ENCODE measurements at regions not wholly inside any gene's neighbourhood (a gene's known extent, or its start where the extent isn't known, plus 50 kb on each side); places are given as distances from the start of the nearest gene placed in this dataset.
"Not testable (repeated sequence)": the region's sequence is repeated elsewhere in the genome, so short reads cannot be mapped to it uniquely, and the experiment has no call there.

GRCh38 chr14:59133709-59134108 lies 54.8 kb upstream of the DAAM1 start:
- Histone ChIP-seq H3K27me3 (replicated peaks; ENCODE audit: control insufficient read depth, insufficient read depth, low read length) (no peaks in the 10 kb centered on the region), H3K4me1 (no peaks in the 10 kb centered on the region), H3K9me3 (no peaks in the 10 kb centered on the region), H3K4me3 (ENCODE audit: low read depth, low read length) (no peak overlapping the region), H3K36me3 (ENCODE audit: control insufficient read depth, insufficient read depth, low read length) (no peaks in the 10 kb centered on the region)
- intact Hi-C loops (cut with micrococcal nuclease; ENCODE audit: unreplicated experiment), result no loop called here
- ChIA-PET POLR2A (no interaction called here), CTCF (no interaction called here)
- TF ChIP-seq, protein P1, sequence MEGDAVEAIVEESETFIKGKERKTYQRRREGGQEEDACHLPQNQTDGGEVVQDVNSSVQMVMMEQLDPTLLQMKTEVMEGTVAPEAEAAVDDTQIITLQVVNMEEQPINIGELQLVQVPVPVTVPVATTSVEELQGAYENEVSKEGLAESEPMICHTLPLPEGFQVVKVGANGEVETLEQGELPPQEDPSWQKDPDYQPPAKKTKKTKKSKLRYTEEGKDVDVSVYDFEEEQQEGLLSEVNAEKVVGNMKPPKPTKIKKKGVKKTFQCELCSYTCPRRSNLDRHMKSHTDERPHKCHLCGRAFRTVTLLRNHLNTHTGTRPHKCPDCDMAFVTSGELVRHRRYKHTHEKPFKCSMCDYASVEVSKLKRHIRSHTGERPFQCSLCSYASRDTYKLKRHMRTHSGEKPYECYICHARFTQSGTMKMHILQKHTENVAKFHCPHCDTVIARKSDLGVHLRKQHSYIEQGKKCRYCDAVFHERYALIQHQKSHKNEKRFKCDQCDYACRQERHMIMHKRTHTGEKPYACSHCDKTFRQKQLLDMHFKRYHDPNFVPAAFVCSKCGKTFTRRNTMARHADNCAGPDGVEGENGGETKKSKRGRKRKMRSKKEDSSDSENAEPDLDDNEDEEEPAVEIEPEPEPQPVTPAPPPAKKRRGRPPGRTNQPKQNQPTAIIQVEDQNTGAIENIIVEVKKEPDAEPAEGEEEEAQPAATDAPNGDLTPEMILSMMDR (IDR thresholded peaks at IDR 0.05; ENCODE audit: insufficient read depth in 1 of 2, low read depth in 1 of 2, low read length in 1 of 2, severe bottlenecking in 1 of 2, unreplicated experiment in 1 of 2), result no peak
- H3K27me3 Mint-ChIP-seq (ENCODE audit: insufficient read depth, unreplicated experiment), result peaks cover 13% of the 10 kb centered on the region
- H3K27ac Mint-ChIP-seq (ENCODE audit: unreplicated experiment), result no peak overlapping the region
- H3K4me1 Mint-ChIP-seq (ENCODE audit: low read depth, unreplicated experiment), result no peaks in the 10 kb centered on the region
- BruUV-seq (replicated peaks), result no TSS peak
- DNase-seq, result no peak
- no peak overlapping the region for H3K4me3 Mint-ChIP-seq (ENCODE audit: unreplicated experiment)
- no peaks in the 10 kb centered on the region for H3K9me3 Mint-ChIP-seq (ENCODE audit: unreplicated experiment)
- no peaks in the 10 kb centered on the region for H3K36me3 Mint-ChIP-seq (ENCODE audit: insufficient read depth, unreplicated experiment)

DNA sequence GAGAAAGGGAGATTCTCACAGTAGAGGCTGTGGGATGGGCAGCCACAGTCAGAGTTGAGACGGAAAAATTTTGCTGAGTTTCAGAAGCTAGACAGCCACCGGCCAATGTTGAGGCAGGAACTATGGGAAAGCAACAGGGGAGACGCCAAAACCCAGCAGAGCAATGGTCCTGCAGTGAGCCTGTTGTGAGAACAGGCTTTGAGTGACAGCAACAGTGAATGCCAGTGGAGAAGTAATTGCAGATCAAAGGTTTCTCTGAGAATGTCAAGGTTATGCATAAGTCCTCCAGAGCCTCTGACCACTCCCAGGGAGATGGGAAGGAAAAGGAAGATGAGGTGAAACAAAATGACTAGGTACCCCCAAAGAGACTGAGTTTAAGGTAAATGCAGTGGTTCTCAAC lies 54.2 kb upstream of the DAAM1 start:
- H3K9me3 Mint-ChIP-seq (ENCODE audit: unreplicated experiment), result no peaks in the 10 kb centered on the region
- Histone ChIP-seq H3K36me3 (ENCODE audit: control insufficient read depth, insufficient read depth, low read length) (no peaks in the 10 kb centered on the region), H3K4me1 (no peaks in the 10 kb centered on the region), H3K4me3 (ENCODE audit: low read depth, low read length) (no peak overlapping the region), H3K27me3 (replicated peaks; ENCODE audit: control insufficient read depth, insufficient read depth, low read length) (no peaks in the 10 kb centered on the region), H3K9me3 (no peaks in the 10 kb centered on the region)
- ChIA-PET POLR2A (no interaction called here), CTCF (no interaction called here)
- TF ChIP-seq, protein P1 (IDR thresholded peaks at IDR 0.05; ENCODE audit: insufficient read depth in 1 of 2, low read depth in 1 of 2, low read length in 1 of 2, severe bottlenecking in 1 of 2, unreplicated experiment in 1 of 2), result no peak
- no TSS peak for BruUV-seq (replicated peaks)
- no peak overlapping the region for H3K27ac Mint-ChIP-seq (ENCODE audit: unreplicated experiment)
- H3K4me3 Mint-ChIP-seq (ENCODE audit: unreplicated experiment), result no peak overlapping the region
- H3K36me3 Mint-ChIP-seq (ENCODE audit: insufficient read depth, unreplicated experiment), result no peaks in the 10 kb centered on the region
- no peak for DNase-seq
- no peaks in the 10 kb centered on the region for H3K4me1 Mint-ChIP-seq (ENCODE audit: low read depth, unreplicated experiment)
- intact Hi-C loops (cut with micrococcal nuclease; ENCODE audit: unreplicated experiment), result no loop called here
- H3K27me3 Mint-ChIP-seq (ENCODE audit: insufficient read depth, unreplicated experiment), result peaks cover 12% of the 10 kb centered on the region

- TF ChIP-seq, protein P1 (IDR thresholded peaks at IDR 0.05; ENCODE audit: insufficient read depth in 1 of 2, low read depth in 1 of 2, low read length in 1 of 2, severe bottlenecking in 1 of 2, unreplicated experiment in 1 of 2), result no peak
- no peak for DNase-seq
- no peaks in the 10 kb centered on the region for H3K4me1 ChIP-seq
- H3K27me3 ChIP-seq (replicated peaks; ENCODE audit: control insufficient read depth, insufficient read depth, low read length), result no peaks in the 10 kb centered on the region
- Mint-ChIP-seq H3K27ac (ENCODE audit: unreplicated experiment) (no peak overlapping the region), H3K27me3 (ENCODE audit: insufficient read depth, unreplicated experiment) (peaks cover 12% of the 10 kb centered on the region), H3K4me1 (ENCODE audit: low read depth, unreplicated experiment) (no peaks in the 10 kb centered on the region), H3K36me3 (ENCODE audit: insufficient read depth, unreplicated experiment) (no peaks in the 10 kb centered on the region), H3K9me3 (ENCODE audit: unreplicated experiment) (no peaks in the 10 kb centered on the region), H3K4me3 (ENCODE audit: unreplicated experiment) (no peak overlapping the region)
- no peak overlapping the region for H3K4me3 ChIP-seq (ENCODE audit: low read depth, low read length)
- BruUV-seq (replicated peaks), result no TSS peak
- intact Hi-C loops (cut with micrococcal nuclease; ENCODE audit: unreplicated experiment), result no loop called here
- no peaks in the 10 kb centered on the region for H3K36me3 ChIP-seq (ENCODE audit: control insufficient read depth, insufficient read depth, low read length)
- ChIA-PET CTCF (interaction anchor here (0.6 kb wide), 1 partner anchor 1747 kb away, joined by 4 read pairs; no protein-coding TSS in a partner anchor), POLR2A (no interaction called here)
- H3K9me3 ChIP-seq, result no peaks in the 10 kb centered on the region
Observed at GRCh38 chr14:59137256-59137655, 51.2 kb upstream of the DAAM1 start.

DNA sequence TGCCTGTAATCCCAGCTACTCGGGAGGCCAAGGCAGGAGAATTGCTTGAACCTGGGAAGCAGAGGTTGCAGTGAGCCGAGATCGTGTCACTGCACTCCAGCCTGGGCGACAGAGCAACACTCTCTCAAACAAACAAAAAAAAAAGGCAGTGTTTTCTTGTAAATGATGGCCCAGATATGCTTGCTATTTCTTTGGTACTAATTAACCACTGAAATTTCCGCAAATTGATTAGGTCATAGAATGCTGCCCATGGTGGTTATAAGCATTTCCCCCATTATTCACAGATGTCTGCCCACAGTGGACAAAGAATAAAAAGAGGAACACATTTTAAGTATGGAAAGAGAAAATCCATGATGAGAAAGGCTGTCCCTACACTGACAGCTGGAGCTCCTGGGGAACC lies 49.9 kb upstream of the DAAM1 start:
- intact Hi-C loops (cut with micrococcal nuclease; ENCODE audit: unreplicated experiment); H3K4me3 ChIP-seq (ENCODE audit: low read depth, low read length); H3K4me3 Mint-ChIP-seq (ENCODE audit: unreplicated experiment); H3K36me3 ChIP-seq (ENCODE audit: control insufficient read depth, insufficient read depth, low read length); H3K27ac Mint-ChIP-seq (ENCODE audit: unreplicated experiment); DNase-seq; BruUV-seq (replicated peaks); H3K4me1 Mint-ChIP-seq (ENCODE audit: low read depth, unreplicated experiment); H3K36me3 Mint-ChIP-seq (ENCODE audit: insufficient read depth, unreplicated experiment); H3K9me3 ChIP-seq; POLR2A ChIA-PET; CTCF ChIA-PET; H3K9me3 Mint-ChIP-seq (ENCODE audit: unreplicated experiment); H3K27me3 ChIP-seq (replicated peaks; ENCODE audit: control insufficient read depth, insufficient read depth, low read length); H3K4me1 ChIP-seq: not testable (repeated sequence)
- H3K27me3 Mint-ChIP-seq (ENCODE audit: insufficient read depth, unreplicated experiment), result peaks cover 13% of the 10 kb centered on the region
